Suprapubic skin (tissue), 4 donors: ENCODE measurements at regions not wholly inside any gene's neighbourhood (a gene's known extent, or its start where the extent isn't known, plus 50 kb on each side); places are given as distances from the start of the nearest gene placed in this dataset.

Source experiments
- DNase-seq, 2 donors: peaks; one replicate each; pipeline ENCODE4 v3.0.0-alpha.2; 2019; ENCODE audit warnings: low spot score in 2 of 2
- H3K27ac ChIP-seq: fragments of 200-600 bp; sonication (generic); one replicate; pipeline ENCODE4 v1.5.1; 2019
- H3K27me3 ChIP-seq: fragments of 200-600 bp; sonication (generic); one replicate; pipeline ENCODE4 v1.5.1; 2019
- H3K36me3 ChIP-seq: fragments of 200-600 bp; sonication (generic); one replicate; pipeline ENCODE4 v1.5.1; 2019
- H3K4me1 ChIP-seq: fragments of 200-600 bp; sonication (generic); one replicate; pipeline ENCODE4 v1.5.1; 2019
- H3K4me3 ChIP-seq: fragments of 200-600 bp; sonication (generic); one replicate; pipeline ENCODE4 v1.5.1; 2019; ENCODE audit warnings: mild to moderate bottlenecking
- H3K9me3 ChIP-seq: fragments of 200-600 bp; sonication (generic); one replicate; pipeline ENCODE4 v1.5.1; 2019
- CTCF ChIP-seq, 2 donors: fragments of 200-600 bp in 1 of 2; fragments of 450-650 bp in 1 of 2; sonication (generic) in 1 of 2; IDR thresholded peaks; one replicate each; pipeline ENCODE4 v1.5.1; 2016 to 2019; ENCODE audit warnings: antibody characterized with exemption in 2 of 2, mild to moderate bottlenecking in 1 of 2, moderate library complexity in 1 of 2
- EP300 ChIP-seq: sonication (generic); formaldehyde crosslinking; IDR thresholded peaks from one replicate; pipeline ENCODE4 v1.6.1; 2017; ENCODE audit warnings: antibody characterized with exemption
- POLR2A ChIP-seq, 2 donors: fragments of 450-650 bp; IDR thresholded peaks; one replicate each; pipeline ENCODE4 v1.6.1; 2017; ENCODE audit warnings: antibody characterized with exemption in 2 of 2, mild to moderate bottlenecking in 2 of 2, moderate library complexity in 2 of 2
- POLR2AphosphoS5 ChIP-seq, 3 donors: sonication (generic); formaldehyde crosslinking; IDR thresholded peaks; one replicate each; pipeline ENCODE4 v1.6.1; 2017; ENCODE audit warnings: antibody characterized with exemption in 3 of 3
- WGBS: methylation state at CpG from one replicate; pipeline ENCODE4 v1.1.5; 2018; 5-methylcytosine and 5-hydroxymethylcytosine counted together

DNA sequence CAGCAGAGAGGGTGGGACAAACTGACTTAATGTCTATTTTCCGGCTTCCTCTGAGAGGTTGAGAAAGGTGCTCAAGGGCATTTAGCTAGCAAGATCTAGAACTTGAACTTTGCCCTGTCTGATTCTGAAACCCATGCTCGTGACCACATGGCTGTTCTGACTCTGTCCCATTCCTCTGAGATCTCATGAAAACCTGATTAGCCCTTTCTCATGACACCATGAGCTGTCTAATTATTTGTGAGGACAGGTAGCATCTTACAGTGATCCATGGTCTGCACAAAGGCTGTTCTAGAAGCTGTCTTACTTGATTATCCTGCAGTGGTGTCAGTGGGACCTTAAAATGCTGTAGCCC lies 89.6 kb upstream of the TOX2 start:
- no peak for DNase-seq
- TF ChIP-seq POLR2A (IDR thresholded peaks at IDR 0.05), result no peak
- no peak for TF ChIP-seq EP300
- no peaks in the 10 kb centered on the region for H3K36me3 ChIP-seq
- WGBS, result 69% methylated on average over 2 of the region's 2 CpGs
- H3K27me3 ChIP-seq, result peaks cover 31% of the 10 kb centered on the region
- no peak overlapping the region for H3K27ac ChIP-seq
- no peak overlapping the region for H3K4me3 ChIP-seq
- H3K4me1 ChIP-seq, result no peaks in the 10 kb centered on the region
- H3K9me3 ChIP-seq, result no peaks in the 10 kb centered on the region

GRCh38 chr20:43824309-43825050 lies 90.2 kb upstream of the TOX2 start:
- H3K27me3 ChIP-seq, result peaks cover 26% of the 10 kb centered on the region
- no peaks in the 10 kb centered on the region for H3K9me3 ChIP-seq
- no peak overlapping the region for H3K4me3 ChIP-seq
- no peaks in the 10 kb centered on the region for H3K36me3 ChIP-seq
- no peak overlapping the region for H3K27ac ChIP-seq
- no peak for TF ChIP-seq POLR2AphosphoS5 (IDR thresholded peaks at IDR 0.05)
- no peak for TF ChIP-seq POLR2A (IDR thresholded peaks at IDR 0.05)
- TF ChIP-seq EP300, result no peak
- WGBS, result 54% methylated on average over 9 of the region's 9 CpGs
- DNase-seq, result no peak
- no peaks in the 10 kb centered on the region for H3K4me1 ChIP-seq

GRCh38 chr20:43821795-43822194 lies 92.9 kb upstream of the TOX2 start:
- no peak overlapping the region for H3K27ac ChIP-seq
- no peaks in the 10 kb centered on the region for H3K36me3 ChIP-seq
- H3K9me3 ChIP-seq, result no peaks in the 10 kb centered on the region
- DNase-seq, result no peak
- no peak overlapping the region for H3K4me3 ChIP-seq
- TF ChIP-seq POLR2AphosphoS5 (IDR thresholded peaks at IDR 0.05) (no peak), POLR2A (IDR thresholded peaks at IDR 0.05) (no peak), CTCF (IDR thresholded peaks at IDR 0.05) (no peak), EP300 (no peak)
- WGBS, result 79% methylated on average over 3 of the region's 3 CpGs
- peaks cover 14% of the 10 kb centered on the region for H3K27me3 ChIP-seq
- H3K4me1 ChIP-seq, result no peaks in the 10 kb centered on the region

DNA sequence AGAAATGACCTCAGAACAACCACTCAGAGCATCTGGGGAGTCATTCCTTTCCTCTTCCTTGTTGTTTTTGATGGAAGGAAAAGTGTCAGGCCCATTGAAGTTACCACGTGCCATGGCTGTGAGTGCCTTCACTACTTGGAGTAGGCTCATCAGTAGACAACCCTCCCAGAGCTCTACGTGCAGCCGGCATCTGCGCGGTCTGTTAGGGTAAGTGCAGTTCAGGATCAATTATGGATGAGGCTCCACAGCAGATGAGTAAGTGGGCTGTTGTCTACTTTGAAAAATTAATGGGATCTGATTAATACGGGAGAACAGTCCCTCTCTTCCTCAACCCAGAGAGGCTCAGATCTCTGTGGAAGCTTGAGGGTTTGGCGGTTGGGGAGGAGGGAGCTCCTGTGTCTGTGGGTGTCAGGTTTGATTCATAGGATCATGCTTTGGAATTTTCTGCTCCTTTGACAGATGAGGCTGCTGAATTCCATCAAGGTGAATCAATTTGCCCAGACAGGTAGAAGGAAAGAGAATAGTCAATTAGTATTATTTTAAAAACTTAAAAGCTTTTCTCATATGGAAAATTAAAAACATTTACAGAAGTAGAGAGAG lies 93.8 kb upstream of the TOX2 start:
- H3K9me3 ChIP-seq, result no peaks in the 10 kb centered on the region
- no peak for DNase-seq
- H3K27me3 ChIP-seq, result peaks cover 14% of the 10 kb centered on the region
- H3K36me3 ChIP-seq, result no peaks in the 10 kb centered on the region
- no peaks in the 10 kb centered on the region for H3K4me1 ChIP-seq
- H3K27ac ChIP-seq, result no peak overlapping the region
- no peak overlapping the region for H3K4me3 ChIP-seq
- TF ChIP-seq POLR2AphosphoS5 (IDR thresholded peaks at IDR 0.05) (no peak), CTCF (IDR thresholded peaks at IDR 0.05) (no peak), POLR2A (IDR thresholded peaks at IDR 0.05) (no peak), EP300 (no peak)
- WGBS, result 61% methylated on average over 7 of the region's 7 CpGs

GRCh38 chr20:43812216-43812615 lies 85.4 kb upstream of the GTSF1L start:
- no peak for TF ChIP-seq EP300
- TF ChIP-seq POLR2AphosphoS5 (IDR thresholded peaks at IDR 0.05), result no peak
- peaks cover 5% of the 10 kb centered on the region for H3K27me3 ChIP-seq
- peaks cover 23% of the 10 kb centered on the region for H3K9me3 ChIP-seq
- no peak for DNase-seq
- H3K36me3 ChIP-seq, result no peaks in the 10 kb centered on the region
- no peaks in the 10 kb centered on the region for H3K4me1 ChIP-seq
- no peak overlapping the region for H3K4me3 ChIP-seq
- H3K27ac ChIP-seq, result no peak overlapping the region

- H3K27me3 ChIP-seq, result peaks cover 5% of the 10 kb centered on the region
- H3K4me1 ChIP-seq, result no peaks in the 10 kb centered on the region
- no peak for TF ChIP-seq CTCF (IDR thresholded peaks at IDR 0.05)
- no peak for TF ChIP-seq POLR2AphosphoS5 (IDR thresholded peaks at IDR 0.05)
- TF ChIP-seq POLR2A (IDR thresholded peaks at IDR 0.05), result no peak
- no peak for TF ChIP-seq EP300
- H3K9me3 ChIP-seq, result peaks cover 24% of the 10 kb centered on the region
- DNase-seq, result no peak
- H3K4me3 ChIP-seq, result no peak overlapping the region
- H3K27ac ChIP-seq, result no peak overlapping the region
- H3K36me3 ChIP-seq, result no peaks in the 10 kb centered on the region
- 81% methylated on average over 4 of the region's 4 CpGs for WGBS
Measured at GRCh38 chr20:43809206-43809819, 82.5 kb upstream of the GTSF1L start.
